GM21737 (cell line): ENCODE measurements at regions not wholly inside any gene's neighbourhood (a gene's known extent, or its start where the extent isn't known, plus 50 kb on each side); places are given as distances from the start of the nearest gene placed in this dataset.

Experiments
- ATAC-seq: cut with Tn5 transposase; IDR thresholded peaks from one replicate; pipeline ENCODE4 v1.9.1; 2021; ENCODE audit warnings: mild to moderate bottlenecking, moderate library complexity; ENCODE audit not compliant: unreplicated experiment

DNA sequence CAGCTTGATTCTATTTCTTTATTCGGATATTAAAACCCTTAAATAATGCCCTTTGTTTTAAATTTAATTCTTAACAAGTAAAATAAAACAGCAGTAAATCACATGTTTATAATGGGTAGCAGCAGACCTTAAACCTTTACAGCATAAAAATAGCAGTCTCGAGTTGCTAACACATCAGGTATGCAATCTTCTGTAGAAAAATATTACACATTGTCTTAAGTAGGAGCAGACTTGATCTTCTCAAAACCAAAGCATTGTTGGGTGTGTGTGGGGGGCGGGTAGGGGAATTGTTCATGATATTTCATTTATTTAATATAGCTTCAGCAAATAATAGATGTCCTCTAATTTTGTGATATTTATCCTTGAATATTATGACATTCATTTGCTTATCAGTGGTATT is 331.4 kb downstream of the PCDH7 start:
- ATAC-seq = no peak

DNA sequence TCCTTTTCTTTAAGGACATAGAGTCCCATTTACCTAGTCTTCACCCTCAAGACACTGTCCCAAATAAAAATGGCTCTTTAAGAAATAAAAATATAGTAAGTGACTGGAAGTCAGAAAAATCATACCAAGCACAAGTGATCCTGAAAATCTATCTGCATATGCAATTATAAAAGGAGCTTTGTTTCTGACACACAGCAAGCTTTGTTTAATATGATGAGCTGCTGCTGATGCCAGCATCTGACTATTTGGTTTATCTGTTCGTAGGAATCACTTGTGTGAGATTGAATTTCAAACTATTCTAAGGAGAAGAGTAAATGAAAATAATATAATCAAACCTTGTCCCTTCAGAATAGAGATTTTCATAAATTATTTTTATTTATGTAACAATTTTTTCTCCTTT is 332.4 kb downstream of the PCDH7 start:
- ATAC-seq = no peak

DNA sequence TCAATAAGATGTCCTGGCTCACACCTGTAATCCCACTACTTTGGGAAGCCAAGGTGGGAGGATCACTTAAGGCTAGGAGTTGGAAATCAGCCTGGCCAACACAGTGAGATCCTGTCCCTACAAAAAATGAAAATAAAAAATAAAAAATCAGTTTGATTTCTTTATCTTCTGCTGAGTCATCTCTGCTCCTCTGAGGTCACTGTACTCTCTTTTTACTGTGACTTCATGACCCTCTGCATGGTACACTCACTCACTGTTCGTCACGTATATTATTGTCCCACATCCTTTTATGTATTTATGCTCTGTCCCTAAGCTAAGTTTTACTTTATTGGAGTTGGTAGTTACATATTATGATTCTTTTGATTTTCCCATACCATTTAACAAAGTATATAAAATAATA is 333.3 kb downstream of the PCDH7 start:
- ATAC-seq = no peak

DNA sequence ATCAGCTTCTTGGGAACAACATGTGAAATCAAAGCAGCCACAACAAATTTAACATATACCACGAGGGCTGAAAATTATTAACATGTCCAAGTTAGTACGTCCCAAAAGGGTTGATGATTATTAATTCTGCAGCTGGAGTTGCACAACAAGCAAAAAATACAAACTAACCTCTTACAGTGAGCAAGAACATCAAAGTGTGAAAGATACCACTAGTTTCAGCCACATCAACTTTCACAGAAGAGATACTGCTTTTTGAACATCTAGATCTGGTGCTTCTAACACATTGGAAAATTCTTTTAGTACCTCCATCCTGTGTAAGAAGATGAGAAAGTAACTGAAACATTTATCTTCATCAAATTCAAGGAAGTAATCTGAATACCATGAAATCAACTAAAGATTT is 334.1 kb downstream of the PCDH7 start:
- no peak for ATAC-seq

DNA sequence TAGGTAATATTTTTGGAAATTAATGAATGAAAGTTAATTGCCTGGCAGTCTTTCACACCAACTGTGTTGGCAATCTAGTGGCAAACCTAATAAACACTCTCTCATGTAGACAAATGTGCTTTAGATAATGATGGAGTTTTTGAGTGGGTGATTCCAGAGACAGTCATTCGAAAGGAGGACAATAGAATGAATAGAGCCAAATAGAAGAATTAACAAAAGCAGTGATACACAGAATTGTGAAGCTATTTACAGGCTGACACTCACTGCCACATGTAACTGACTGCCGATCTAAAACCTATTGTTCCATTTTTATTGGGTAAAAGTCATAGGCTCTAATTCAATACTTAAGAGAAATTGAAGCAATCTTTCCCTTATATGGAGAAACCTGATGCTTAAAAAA is 338.5 kb downstream of the PCDH7 start:
- no peak for ATAC-seq

DNA sequence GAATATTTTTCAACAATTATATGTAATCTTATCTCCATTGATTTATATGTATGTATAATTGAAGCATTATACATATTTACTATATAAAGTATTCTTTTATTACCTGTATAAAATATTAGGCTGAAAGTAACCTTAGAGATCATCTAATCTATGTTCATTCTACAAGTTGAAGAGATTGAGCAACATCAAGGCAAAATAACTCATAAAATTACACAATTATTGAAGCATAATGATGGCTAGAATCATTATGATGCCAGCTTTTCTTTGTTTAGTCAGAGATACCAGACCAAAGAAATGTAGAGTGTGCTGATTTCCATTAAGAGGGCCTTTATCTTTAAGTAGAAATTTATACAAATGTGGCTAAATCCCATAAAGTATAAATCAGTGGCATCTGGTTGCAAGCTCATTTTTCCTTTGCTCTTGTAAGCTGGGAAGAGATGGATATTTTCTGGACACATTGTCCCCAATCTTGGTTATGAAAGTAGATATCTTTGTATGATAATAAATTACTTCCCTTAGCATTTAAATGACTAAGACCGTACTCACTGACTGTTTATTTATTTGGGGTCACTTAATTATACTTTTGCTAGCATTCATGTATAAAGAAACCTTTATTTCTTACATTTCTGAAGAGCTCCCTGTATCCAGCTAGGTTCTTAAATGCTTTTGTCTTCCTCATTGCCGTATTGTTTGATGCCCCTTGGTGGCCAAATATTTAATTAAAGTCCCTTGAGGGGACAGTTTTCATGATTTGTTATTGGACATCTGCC is 339.8 kb downstream of the PCDH7 start:
- no peak for ATAC-seq

DNA sequence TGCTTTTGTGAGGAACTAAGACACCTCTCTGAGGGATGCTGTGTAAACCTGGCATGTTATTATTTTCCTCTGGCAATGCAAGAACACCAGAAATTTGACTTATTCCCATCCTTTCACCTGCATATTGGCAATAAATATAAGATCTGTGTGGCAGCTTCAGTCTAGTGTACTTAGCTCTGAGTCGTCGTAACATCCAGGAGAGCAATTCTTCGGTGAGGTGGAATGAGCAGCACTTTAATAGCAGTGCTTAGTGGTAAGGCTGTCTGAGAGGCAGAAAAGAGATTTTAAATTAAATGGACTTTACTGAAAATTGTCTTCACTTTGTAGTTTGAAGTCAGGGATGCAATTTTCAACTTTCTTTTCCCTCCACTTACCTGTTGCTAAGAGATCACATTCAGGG is 344.9 kb downstream of the PCDH7 start:
- ATAC-seq = no peak

DNA sequence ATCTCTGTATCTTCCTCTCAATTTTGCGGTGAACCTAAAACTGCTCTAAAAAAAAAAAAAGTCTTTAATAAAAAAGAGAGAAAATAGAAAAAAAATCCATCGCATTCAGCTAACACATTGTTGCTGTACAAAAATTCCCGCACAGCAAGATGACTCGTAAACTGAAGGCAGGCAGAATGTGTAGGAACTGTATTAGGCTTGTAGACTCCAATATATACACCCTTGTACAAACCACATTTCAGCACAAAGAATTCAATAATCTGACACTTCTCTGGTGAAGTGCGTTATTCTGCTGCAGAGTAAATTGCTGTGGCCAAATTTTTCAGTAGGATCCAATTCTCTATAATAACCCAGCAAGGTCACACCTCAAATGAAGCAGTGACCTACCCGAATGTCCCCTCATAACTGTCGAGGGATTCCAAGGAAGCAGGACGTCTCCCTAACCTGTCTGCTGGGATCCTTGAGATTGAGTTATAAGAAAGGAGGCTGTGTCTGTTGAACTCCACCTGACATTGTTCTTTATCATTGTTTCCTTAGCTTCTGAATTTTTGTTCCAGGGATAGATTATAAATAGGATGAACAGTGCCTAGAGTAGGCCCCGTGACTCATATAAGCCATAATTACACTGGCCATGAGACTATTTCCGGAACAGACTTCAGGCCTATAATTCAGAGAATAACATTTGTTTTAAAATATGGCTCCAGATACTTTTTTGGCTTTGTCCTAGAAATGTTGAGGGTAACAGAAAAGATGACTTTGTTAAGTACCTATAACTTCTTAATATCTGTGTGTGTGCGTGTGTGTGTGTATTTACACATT is 348.3 kb downstream of the PCDH7 start:
- ATAC-seq = no peak

DNA sequence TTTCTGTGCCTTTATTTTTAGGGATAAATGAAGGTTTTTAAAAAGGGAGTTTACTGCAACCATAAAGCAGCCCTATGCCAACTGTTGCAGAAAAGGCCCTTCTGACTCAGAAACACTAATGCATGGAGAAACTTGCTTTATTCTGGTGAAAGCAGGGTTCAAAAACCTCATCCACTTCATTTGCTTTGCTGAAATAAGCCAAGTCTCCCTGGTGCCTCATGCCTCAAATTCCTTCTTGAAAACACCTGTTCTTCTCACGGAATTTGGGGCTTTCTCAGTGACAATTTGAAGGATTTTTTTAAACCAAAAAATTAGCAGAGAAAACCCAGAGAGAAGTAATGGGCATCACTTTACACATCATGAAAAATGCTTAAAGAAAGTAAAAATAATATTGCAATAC is 349.0 kb downstream of the PCDH7 start:
- no peak for ATAC-seq

DNA sequence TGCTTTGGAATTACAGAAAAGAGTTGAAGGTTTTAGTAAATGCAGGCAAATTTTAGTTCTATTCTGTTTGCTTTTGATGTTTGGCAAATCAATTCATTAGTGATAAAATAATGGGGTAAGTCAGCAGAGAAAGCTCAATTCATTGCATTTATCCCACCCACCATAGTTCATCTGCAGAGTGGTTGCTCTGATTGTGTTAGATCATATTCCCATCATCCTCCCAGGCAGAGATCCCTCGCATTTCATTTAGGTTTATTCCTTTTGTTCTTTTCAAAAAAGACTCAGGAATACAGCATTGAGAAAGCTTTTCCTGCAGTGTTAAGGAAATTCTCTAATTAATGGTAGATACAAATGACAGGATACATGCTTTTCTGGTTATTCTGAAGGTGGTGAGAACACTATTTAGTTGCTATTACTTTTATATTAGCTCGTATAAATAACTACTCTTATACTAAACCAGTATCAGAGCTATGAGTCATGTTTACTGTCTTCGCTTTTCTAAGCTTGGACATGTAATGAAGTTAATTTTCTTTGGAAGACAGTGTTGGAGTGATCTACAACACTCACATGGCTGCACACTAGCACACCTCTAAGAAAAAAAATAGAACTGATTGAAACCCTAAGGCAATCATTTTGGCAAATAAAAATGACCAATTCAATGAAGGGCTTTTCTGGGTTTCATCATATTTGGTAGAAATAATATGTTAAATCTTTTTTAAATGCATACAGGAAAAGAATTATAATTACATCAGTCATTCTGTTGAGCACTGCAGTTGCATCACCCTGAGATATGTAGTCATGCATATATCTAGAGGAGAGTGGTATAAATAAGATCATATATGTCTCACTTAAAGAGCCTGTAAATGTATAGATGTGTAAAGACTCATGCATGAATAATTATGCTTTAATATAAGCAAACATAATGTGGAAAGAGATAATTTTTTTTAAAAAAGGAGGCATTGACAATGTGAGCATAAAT is 351.6 kb downstream of the PCDH7 start:
- no peak for ATAC-seq

DNA sequence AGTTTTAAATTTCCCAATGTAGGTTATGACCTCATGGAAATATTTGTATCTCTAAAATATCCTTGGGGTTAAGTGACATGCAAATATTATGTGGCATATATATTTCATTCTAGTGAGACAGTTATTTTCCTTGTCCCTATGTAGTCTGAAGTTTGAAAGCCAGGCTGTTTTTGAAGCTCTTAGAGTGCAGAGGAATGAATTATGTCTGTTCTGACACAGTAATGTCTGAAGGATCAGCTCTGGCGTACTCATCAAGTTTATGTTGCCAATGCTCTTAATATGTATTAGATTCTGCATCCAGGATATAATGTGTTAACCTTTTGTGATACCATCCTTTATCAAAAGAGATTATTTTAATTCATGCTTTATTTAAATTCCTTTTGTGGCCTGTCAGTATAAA is 355.8 kb downstream of the PCDH7 start:
- no peak for ATAC-seq

DNA sequence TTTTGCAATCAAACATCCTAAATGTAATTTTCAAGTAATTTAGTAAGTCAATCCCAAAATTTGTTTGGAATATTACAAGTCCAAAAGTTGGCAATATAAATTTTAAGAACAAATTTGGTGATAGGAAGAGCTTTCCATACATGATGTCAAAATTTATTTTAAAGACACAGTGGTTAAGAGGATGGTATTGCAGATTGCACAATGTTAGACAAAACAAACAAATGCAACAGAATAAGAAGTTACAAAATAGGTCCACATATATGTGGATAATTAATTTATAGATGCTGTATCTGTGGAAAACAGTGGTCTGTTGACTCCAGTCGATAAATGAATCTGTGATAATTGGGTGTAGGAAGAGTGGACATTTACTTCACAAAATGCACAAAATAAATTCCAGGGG is 358.5 kb downstream of the PCDH7 start:
- no peak for ATAC-seq

DNA sequence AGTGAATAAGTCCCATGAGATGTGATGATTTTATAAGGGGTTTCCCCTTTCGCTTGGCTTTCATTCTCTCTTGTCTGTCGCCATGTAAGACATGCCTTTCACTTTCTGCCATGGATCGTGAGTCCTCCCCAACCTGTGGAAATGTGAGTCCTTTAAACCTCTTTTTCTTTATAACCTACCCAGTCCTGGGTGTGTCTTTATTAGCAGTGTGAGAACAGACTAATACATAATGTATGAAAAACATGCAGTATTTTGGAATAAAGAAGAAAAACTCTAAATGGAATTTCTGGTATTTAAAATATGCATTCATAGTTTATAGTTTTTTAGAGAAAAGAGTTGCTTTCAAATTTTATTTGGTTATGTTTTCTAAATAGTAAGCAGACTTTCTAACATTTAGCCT is 360.7 kb downstream of the PCDH7 start:
- no peak for ATAC-seq

DNA sequence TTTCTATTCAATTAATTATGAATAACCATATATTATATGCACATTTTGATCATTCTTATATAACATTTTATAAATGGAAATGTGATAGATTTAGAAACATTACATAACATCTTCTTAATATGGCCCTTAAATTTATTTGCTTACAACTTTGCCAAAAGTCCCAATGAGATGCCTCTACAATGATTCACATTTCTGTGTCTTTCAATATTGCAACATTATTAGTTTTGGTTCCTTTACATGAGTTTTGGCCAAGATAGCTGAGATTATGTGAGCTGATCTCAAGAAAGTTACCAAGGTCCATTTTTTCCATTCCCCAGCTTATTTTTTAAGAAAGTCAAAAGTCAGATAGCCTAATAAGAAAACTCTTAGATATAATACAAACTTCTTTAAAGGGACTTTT is 361.2 kb downstream of the PCDH7 start:
- ATAC-seq = no peak

DNA sequence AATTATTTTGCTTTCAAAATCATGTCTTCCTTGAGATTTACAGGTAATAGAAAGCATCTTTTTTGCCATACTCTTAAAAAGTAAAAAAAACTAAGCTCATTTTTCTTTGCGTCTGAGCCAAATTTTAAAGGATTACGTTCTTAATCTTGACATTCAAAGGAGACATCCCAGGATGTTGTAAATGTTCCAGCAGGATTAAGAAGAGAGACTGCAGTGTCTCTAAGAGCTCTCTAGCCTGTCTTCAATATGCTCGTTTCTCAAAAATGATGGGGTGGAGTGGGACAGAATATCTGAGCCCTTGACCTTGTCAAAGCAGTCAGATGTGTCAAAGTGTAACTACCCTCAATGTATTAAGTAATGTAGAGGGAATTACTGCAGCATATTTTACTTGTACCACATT is 363.3 kb downstream of the PCDH7 start:
- no peak for ATAC-seq

DNA sequence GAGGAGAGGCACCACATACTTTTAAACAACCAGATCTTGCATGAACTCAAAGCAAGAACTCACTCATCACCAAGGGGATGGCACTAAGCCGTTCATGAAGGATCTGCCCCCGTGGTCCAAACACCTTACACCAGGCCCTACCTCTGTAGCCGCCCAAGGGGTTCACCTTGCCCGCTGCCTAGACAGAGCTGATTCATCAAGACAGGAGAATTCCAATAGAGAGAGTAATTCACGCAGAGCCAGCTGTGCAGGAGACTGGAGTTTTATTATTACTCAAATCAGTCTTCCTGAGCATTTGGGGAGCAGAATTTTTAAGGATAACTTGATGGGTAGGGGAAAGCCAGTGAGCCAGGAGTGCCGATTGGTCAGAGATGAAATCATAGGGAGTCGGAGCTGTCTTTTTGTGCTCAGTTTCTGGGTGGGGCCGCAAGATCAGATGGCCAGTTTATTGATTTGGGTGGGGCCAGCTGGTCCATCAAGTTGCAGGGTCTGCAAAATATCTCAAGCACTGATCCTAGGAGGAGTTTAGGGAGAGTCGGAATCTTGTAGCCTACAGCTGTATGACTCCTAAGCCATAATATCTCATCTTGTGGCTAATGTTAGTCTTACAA is 364.7 kb downstream of the PCDH7 start:
- ATAC-seq = no peak

DNA sequence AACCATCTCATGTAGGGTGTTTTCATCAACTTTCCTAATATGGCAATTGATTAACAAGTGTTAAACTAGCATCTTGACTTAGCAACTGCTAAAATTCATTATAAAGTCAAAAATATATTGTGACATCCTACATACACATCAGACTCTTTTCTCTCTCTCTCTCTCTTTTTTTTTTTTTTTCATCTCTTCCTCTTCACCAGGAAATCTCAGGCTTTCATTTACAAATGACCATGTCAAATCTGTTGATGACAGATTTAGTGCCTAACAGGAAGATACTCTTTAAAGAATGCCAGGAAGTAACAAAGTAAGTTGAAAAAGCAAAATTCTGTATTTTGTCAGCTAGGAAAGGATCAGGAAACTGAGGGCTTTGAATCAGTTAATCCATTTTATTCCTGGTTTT is 365.5 kb downstream of the PCDH7 start:
- no peak for ATAC-seq

DNA sequence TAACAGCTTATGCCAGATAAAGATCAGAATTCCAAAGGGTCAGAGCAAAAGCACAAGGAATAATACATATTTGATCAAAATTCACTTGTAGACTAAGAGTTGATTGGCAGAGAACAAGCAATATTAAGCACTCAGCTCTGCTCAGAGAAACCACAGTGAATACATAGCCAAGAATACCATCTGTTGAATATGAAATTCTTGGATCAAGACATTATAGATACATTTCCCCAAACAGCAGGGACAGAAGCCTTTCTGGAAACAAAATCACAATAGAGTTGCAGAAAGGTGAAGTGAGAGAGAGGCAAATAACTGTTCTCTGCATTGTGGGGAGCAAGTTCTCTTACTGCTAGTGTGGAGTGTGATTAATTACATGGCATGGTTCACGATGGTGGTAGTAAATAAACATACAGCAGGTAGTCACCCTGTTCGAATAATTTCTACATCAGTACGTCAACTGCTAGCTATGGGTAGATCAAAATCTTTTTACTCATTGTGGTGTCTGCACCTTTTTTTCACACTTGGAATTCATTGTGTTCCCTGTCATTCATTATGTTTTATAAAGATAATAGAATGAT is 366.7 kb downstream of the PCDH7 start:
- ATAC-seq = no peak

DNA sequence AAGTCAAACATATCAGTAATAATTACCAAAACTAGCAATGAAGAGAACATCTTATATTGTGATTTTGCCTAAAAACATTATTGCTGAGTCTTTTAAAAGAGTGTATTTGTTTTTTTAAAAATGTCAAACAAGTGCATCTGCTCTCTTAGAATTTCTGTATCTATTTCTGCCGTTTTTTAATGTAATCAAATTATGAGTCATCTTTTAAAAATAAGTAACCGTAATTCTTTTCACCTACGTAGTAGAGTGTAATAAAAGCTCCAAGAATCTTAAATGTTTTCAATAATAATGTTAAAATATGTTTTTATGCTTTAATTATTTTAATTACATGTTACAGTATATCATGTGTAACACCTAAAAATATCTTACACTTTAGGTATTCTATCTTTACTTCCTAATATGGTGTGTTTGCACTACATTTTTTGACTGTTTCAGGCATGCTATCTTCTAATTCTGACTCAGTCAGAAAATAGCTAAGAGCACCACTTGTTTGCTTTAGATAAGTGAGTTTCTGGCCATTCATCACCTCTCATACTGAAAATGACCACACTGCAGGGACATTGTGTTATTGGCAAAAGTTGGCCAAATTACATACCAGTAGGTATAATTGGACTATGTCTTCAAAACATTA is 368.5 kb downstream of the PCDH7 start:
- ATAC-seq = no peak

DNA sequence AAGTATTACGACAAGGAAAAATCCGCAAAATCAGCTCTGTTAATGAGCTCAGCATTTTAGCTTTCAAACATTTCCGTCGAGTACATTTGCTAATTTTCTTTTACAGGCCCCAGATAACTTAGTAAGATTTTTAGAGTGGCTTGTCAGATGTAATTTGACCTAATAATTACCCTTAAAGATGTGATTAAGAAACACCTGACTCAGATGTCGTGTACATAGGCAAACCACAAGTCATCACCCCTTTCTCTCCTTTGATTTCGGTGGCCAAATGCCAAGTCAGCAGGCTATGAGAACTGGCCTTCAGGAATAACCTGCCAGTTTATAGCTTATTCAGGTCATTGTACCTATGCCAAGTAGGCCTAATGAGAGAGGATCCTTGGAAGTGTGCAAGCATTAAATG is 369.6 kb downstream of the PCDH7 start:
- no peak for ATAC-seq
